GF-D8 (cell line): ENCODE measurements at regions not wholly inside any gene's neighbourhood (a gene's known extent, or its start where the extent isn't known, plus 50 kb on each side); places are given as distances from the start of the nearest gene placed in this dataset.

Source experiments
- DNase-seq: peaks from one replicate; lab custom pipeline; 2025; lab: John Stamatoyannopoulos, UW

- peak; percentile 82 for DNase-seq
These were observed 236.9 kb downstream of the AR start for GRCh38 chrX:67780694-67781109.

- no peak for DNase-seq
These were observed 237.3 kb downstream of the AR start for GRCh38 chrX:67781132-67781531.

GRCh38 chrX:67784712-67785111, 240.9 kb downstream of the AR start:
- no peak for DNase-seq

- no peak for DNase-seq
These were observed 243.4 kb downstream of the AR start for GRCh38 chrX:67787196-67787595.

- DNase-seq = no peak
These were observed 245.7 kb downstream of the AR start for GRCh38 chrX:67789536-67789935.
